ENCODE measurements at regions not wholly inside any gene's neighbourhood (a gene's known extent, or its start where the extent isn't known, plus 50 kb on each side); places are given as distances from the start of the nearest gene placed in this dataset.

- no TSS peak for BruUV-seq (replicated peaks)
- Histone ChIP-seq H3K36me3 (ENCODE audit: insufficient read depth, low read length) (no peaks in the 10 kb centered on the region), H3K27ac (ENCODE audit: low read depth, low read length, poor library complexity, severe bottlenecking) (no peak overlapping the region), H3K4me2 (ENCODE audit: low read length) (no peak overlapping the region), H3K4me3 (ENCODE audit: low read depth, low read length, poor library complexity, severe bottlenecking) (no peak overlapping the region), H3K4me1 (ENCODE audit: insufficient read depth, low read length, poor library complexity, severe bottlenecking) (peaks cover under 1% of the 10 kb centered on the region), H3K9me2 (ENCODE audit: insufficient read depth, low read length) (no peaks in the 10 kb centered on the region), H2AFZ (ENCODE audit: low read length) (no peak overlapping the region), H3K9me3 (ENCODE audit: low read length) (no peaks in the 10 kb centered on the region), H3K79me2 (ENCODE audit: insufficient read depth, low read depth, low read length) (no peaks in the 10 kb centered on the region), H4K20me1 (ENCODE audit: insufficient read depth, low read length) (no peaks in the 10 kb centered on the region)
- intact Hi-C loops (cut with micrococcal nuclease; ENCODE audit: unreplicated experiment) = no loop called here
- TF ChIP-seq EZH2phosphoT487 (IDR thresholded peaks at IDR 0.05; ENCODE audit: borderline replicate concordance, low read depth, low read length) = no peak
- TF ChIP-seq, protein P1, sequence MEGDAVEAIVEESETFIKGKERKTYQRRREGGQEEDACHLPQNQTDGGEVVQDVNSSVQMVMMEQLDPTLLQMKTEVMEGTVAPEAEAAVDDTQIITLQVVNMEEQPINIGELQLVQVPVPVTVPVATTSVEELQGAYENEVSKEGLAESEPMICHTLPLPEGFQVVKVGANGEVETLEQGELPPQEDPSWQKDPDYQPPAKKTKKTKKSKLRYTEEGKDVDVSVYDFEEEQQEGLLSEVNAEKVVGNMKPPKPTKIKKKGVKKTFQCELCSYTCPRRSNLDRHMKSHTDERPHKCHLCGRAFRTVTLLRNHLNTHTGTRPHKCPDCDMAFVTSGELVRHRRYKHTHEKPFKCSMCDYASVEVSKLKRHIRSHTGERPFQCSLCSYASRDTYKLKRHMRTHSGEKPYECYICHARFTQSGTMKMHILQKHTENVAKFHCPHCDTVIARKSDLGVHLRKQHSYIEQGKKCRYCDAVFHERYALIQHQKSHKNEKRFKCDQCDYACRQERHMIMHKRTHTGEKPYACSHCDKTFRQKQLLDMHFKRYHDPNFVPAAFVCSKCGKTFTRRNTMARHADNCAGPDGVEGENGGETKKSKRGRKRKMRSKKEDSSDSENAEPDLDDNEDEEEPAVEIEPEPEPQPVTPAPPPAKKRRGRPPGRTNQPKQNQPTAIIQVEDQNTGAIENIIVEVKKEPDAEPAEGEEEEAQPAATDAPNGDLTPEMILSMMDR (conservative IDR thresholded peaks at IDR 0.05; ENCODE audit: low read length) = no peak
- DNase-seq (ENCODE audit: low spot score) = no peak
- POLR2A ChIA-PET = interaction anchor here (0.6 to 1.2 kb wide), 2 partner anchors 15 to 224 kb away, joined by 3 to 4 read pairs; no protein-coding TSS in a partner anchor
- CTCF ChIA-PET (ENCODE audit: unreplicated experiment) = no interaction called here
Measured at GRCh38 chr6:30819297-30819917, 64.9 kb upstream of the DDR1 start.

DNA sequence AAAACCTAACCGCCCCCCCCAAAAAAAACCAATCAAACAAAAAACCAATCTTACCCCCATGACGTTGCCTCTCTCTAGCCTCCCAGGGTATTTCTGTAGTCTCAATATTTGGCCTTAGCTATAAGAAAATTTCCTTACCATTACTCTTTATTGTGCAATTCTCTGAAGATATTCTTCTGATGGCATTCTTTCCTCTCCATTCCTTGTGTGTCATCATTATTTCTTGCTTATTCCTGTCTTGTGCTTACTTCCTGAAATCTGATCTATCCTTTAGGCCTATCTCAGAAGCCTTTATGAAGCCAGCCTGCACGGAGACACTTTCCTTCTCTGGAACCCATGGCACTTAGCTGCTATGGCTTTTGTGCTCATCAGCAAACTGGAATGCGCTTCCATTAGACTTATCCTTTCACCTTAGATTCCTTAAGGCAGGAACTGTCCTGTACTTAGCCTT lies 65.9 kb upstream of the DDR1 start:
- Histone ChIP-seq H3K9me3 (ENCODE audit: low read length) (no peaks in the 10 kb centered on the region), H3K9me2 (ENCODE audit: insufficient read depth, low read length) (no peaks in the 10 kb centered on the region), H3K27ac (ENCODE audit: low read depth, low read length, poor library complexity, severe bottlenecking) (no peak overlapping the region), H3K4me3 (ENCODE audit: low read depth, low read length, poor library complexity, severe bottlenecking) (no peak overlapping the region), H3K4me2 (ENCODE audit: low read length) (no peak overlapping the region), H3K4me1 (ENCODE audit: insufficient read depth, low read length, poor library complexity, severe bottlenecking) (peaks cover 7% of the 10 kb centered on the region), H4K20me1 (ENCODE audit: insufficient read depth, low read length) (no peaks in the 10 kb centered on the region), H2AFZ (ENCODE audit: low read length) (no peak overlapping the region), H3K36me3 (ENCODE audit: insufficient read depth, low read length) (no peaks in the 10 kb centered on the region), H3K79me2 (ENCODE audit: insufficient read depth, low read depth, low read length) (no peaks in the 10 kb centered on the region)
- intact Hi-C loops (cut with micrococcal nuclease; ENCODE audit: unreplicated experiment) = no loop called here
- BruUV-seq (replicated peaks) = no TSS peak
- CTCF ChIA-PET (ENCODE audit: unreplicated experiment) = no interaction called here
- POLR2A ChIA-PET = interaction anchor here (0.6 kb wide), 1 partner anchor 66 kb away, joined by 4 read pairs; the partner anchor contains the start of gene DDR1
- DNase-seq (ENCODE audit: low spot score) = no peak
- no peak for TF ChIP-seq EZH2phosphoT487 (IDR thresholded peaks at IDR 0.05; ENCODE audit: borderline replicate concordance, low read depth, low read length)
- TF ChIP-seq, protein P1 (conservative IDR thresholded peaks at IDR 0.05; ENCODE audit: low read length) = no peak
